Colonic mucosa (tissue), 4 donors: ENCODE measurements at regions not wholly inside any gene's neighbourhood (a gene's known extent, or its start where the extent isn't known, plus 50 kb on each side); places are given as distances from the start of the nearest gene placed in this dataset.

Source experiments
- DNase-seq: peaks from one replicate; pipeline ENCODE4 v3.0.0-alpha.2; 2020
- H3K27ac ChIP-seq: fragments of 200-600 bp; one replicate; pipeline ENCODE4 v1.8.0; 2021
- H3K27me3 ChIP-seq: fragments of 200-600 bp; one replicate; pipeline ENCODE4 v1.8.0; 2021
- H3K36me3 ChIP-seq: fragments of 200-600 bp; one replicate; pipeline ENCODE4 v1.8.0; 2021
- H3K4me1 ChIP-seq: fragments of 200-600 bp; one replicate; pipeline ENCODE4 v1.8.0; 2021; ENCODE audit warnings: mild to moderate bottlenecking
- H3K4me3 ChIP-seq: fragments of 200-600 bp; one replicate; pipeline ENCODE4 v1.8.0; 2021
- H3K9ac ChIP-seq, 2 donors: one replicate each; pipeline ENCODE4 v1.7.0; 2013; ENCODE audit warnings: control low read depth in 2 of 2, low read depth in 2 of 2, low read length in 2 of 2
- H3K9me3 ChIP-seq: fragments of 200-600 bp; one replicate; pipeline ENCODE4 v1.8.0; 2021
- CTCF ChIP-seq: fragments of 200-600 bp; IDR thresholded peaks from one replicate; pipeline ENCODE4 v1.8.0; 2022; ENCODE audit warnings: antibody characterized with exemption, mild to moderate bottlenecking
- intact Hi-C: fragments of 100-400 bp; cut with DNase I; formaldehyde crosslinking; loops from one replicate; pipeline ENCODE4 v1.14.1; 2022
- donor health status: healthy.
- donor health status: DM: no; HTN: no; CAD: no.
- donor health status: DM: no; HTN: no; CAD: no.

DNA sequence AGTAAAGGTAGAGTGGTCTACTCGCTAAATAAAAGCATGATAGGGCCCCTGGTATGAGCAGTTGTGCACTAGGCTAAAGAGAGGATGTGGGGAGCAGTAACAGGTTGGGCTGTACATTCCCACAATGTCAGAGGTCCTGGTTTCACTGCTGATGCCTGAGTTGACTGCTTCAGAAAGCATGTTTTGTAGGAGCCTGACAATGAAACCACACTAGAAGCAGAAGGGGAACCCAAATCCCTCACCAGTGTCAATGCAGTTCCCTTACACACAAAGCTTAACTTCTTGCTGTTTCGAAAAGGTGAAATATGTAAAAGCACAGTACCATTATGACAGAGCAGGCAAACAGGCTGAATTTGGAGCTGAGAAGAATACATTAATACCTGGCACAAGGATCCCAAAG lies 291.7 kb upstream of the KYNU start:
- no peaks in the 10 kb centered on the region for H3K4me1 ChIP-seq
- intact Hi-C loops = no loop called here
- no peak overlapping the region for H3K9ac ChIP-seq
- H3K9me3 ChIP-seq = no peaks in the 10 kb centered on the region
- no peak overlapping the region for H3K27ac ChIP-seq
- no peaks in the 10 kb centered on the region for H3K27me3 ChIP-seq
- no peak for TF ChIP-seq CTCF
- H3K4me3 ChIP-seq = no peak overlapping the region
- no peak for DNase-seq
- H3K36me3 ChIP-seq = no peaks in the 10 kb centered on the region

GRCh38 chr2:142582317-142582716 lies 295.1 kb upstream of the KYNU start:
- Histone ChIP-seq H3K27ac (no peak overlapping the region), H3K4me3 (no peak overlapping the region), H3K36me3 (no peaks in the 10 kb centered on the region), H3K4me1 (no peaks in the 10 kb centered on the region), H3K9me3 (no peaks in the 10 kb centered on the region), H3K9ac (no peak overlapping the region), H3K27me3 (no peaks in the 10 kb centered on the region)
- no peak for DNase-seq
- no peak for TF ChIP-seq CTCF
- intact Hi-C loops = no loop called here

DNA sequence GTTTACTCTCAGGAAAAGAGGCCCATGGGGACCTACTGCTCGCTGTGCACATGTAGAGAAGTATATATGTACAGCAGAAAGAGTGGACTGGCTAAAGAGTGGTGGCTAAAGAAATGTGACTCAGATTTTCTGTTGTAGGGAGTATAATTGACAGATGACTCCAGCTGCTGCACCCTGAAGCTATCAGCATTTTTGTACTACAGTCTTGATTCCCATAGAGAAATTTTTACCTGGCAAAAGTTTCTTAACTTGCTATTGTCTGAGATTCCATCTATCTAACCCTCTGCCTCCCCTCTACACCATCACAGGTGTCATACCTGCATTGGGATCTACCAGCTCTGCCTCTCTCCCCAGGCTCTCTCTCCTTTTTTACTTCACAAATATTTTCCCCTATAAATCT lies 296.0 kb upstream of the KYNU start:
- Histone ChIP-seq H3K4me1 (no peaks in the 10 kb centered on the region), H3K4me3 (no peak overlapping the region), H3K9me3 (no peaks in the 10 kb centered on the region), H3K27ac (no peak overlapping the region), H3K27me3 (no peaks in the 10 kb centered on the region), H3K9ac (no peak overlapping the region), H3K36me3 (no peaks in the 10 kb centered on the region)
- DNase-seq = no peak
- no peak for TF ChIP-seq CTCF
- intact Hi-C loops = no loop called here

GRCh38 chr2:142580691-142581090 lies 296.8 kb upstream of the KYNU start:
- Histone ChIP-seq H3K27me3 (no peaks in the 10 kb centered on the region), H3K27ac (no peak overlapping the region), H3K36me3 (no peaks in the 10 kb centered on the region), H3K4me3 (no peak overlapping the region), H3K9ac (no peak overlapping the region), H3K9me3 (no peaks in the 10 kb centered on the region), H3K4me1 (no peaks in the 10 kb centered on the region)
- no peak for TF ChIP-seq CTCF
- intact Hi-C loops = no loop called here
- no peak for DNase-seq

GRCh38 chr2:142575561-142575960 lies 301.9 kb upstream of the KYNU start:
- no peak for DNase-seq
- Histone ChIP-seq H3K36me3 (no peaks in the 10 kb centered on the region), H3K4me3 (no peak overlapping the region), H3K27ac (no peak overlapping the region), H3K27me3 (no peaks in the 10 kb centered on the region), H3K4me1 (no peaks in the 10 kb centered on the region), H3K9me3 (no peaks in the 10 kb centered on the region), H3K9ac (no peak overlapping the region)
- intact Hi-C loops = no loop called here
- TF ChIP-seq CTCF = no peak

DNA sequence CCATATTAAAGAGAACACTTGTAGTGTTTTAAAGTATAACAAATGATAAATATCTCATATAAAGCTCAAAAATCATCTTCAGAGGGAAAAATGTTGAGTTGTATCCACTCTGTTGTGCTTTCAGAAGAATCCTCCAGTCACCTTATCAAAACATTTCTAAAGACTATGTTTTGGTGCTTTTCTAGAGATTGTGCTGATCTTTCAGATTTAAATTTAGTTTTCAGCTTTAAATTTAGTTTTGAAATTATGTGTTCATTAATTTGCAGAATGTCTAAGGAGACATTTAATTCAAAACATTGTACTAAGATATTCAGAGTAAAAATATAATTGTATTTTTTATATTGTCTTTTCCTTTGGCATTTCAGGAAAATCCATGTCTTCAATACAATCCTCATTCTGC lies 303.1 kb upstream of the KYNU start:
- DNase-seq = no peak
- Histone ChIP-seq H3K27me3 (no peaks in the 10 kb centered on the region), H3K4me3 (no peak overlapping the region), H3K27ac (no peak overlapping the region), H3K9me3 (no peaks in the 10 kb centered on the region), H3K4me1 (no peaks in the 10 kb centered on the region), H3K9ac (no peak overlapping the region), H3K36me3 (no peaks in the 10 kb centered on the region)
- no peak for TF ChIP-seq CTCF
- intact Hi-C loops = no loop called here
